CD1c-positive myeloid dendritic cell (primary cell): ENCODE measurements at regions not wholly inside any gene's neighbourhood (a gene's known extent, or its start where the extent isn't known, plus 50 kb on each side); places are given as distances from the start of the nearest gene placed in this dataset.
"Not testable (repeated sequence)": the region's sequence is repeated elsewhere in the genome, so short reads cannot be mapped to it uniquely, and the experiment has no call there.

Experiments used
- DNase-seq: peaks from one replicate; pipeline ENCODE4 v3.0.0-alpha.2; 2016; ENCODE audit errors: extremely low spot score

DNA sequence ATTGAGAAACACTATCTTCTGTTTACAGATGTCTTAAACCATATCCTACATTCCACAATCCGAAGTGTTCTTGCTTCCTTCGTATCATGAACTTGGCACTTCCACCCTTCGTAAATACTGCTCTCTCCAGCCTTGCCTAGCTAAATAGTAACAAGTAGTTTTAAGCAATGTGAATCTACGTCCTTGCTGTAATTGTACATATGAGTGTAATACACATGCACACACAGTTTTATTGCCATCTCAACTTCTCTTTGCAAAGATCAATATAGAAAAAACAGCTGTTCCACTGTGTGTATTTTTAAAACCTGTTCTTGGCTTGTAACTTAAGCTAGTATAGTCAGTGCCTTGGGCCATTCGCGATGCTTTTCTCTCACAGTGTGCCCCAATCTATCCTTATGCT is 1524.7 kb downstream of the GRIK2 start:
- DNase-seq, result no peak

DNA sequence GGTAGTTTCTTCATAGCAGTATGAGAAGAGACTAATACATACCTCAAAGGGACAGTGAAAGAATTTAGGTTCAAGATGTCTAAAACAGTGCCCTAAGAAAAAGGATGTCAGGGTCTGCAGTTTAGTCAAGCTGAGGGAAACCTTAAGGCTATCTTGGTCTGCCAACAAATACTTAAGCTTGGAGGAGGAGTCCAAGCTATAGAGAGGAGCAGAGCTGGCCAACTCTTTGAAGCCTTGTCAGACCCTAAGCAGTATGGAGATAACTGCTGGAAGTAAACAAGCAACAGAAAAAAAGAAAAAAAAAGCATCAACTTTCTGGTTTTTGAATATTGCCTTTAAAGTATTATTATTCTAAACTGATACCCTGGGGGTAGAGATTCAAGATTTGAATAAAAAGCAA is 1518.1 kb downstream of the GRIK2 start:
- DNase-seq, result no peak

DNA sequence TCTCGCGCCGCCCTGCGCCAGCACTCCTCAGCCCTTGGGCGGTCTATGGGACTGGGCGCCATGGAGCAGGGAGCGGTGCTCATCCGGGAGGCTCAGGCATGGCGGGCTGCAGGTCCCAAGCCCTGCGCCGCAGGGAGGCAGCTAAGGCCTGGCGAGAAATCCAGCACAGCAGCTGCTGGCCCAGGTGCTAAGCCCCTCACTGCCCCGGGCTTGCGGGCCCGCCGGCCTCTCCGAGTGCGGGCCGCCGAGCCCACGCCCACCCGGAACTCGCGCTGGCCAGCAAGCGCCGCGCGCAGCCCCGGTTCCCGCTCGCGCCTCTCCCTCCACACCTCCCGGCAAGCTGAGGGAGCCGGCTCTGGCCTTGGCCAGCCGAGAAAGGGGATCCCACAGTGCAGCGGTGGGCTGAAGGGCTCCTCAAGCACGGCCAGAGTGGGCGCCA is 1517.2 kb downstream of the GRIK2 start:
- not testable (repeated sequence) for DNase-seq

DNA sequence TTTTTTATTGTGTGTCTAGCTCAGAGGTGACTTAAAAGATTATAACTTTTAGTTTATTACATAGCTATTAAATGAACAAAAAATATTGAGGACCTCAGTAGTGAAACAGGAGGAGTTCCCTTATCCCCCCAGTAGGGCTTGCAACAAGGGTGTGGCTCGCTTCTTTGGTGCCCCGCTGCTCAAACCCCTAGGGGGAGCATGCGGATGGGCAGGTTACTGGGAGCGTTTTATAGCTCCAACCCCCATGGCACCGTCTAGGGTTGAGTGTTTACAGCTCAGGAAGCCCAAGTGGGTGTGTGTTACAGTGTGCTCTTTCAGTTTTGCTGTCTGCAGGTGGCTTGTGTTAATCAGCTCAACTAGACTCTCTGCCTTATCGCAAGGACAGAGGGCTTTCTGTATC is 1513.7 kb downstream of the GRIK2 start:
- DNase-seq, result no peak

DNA sequence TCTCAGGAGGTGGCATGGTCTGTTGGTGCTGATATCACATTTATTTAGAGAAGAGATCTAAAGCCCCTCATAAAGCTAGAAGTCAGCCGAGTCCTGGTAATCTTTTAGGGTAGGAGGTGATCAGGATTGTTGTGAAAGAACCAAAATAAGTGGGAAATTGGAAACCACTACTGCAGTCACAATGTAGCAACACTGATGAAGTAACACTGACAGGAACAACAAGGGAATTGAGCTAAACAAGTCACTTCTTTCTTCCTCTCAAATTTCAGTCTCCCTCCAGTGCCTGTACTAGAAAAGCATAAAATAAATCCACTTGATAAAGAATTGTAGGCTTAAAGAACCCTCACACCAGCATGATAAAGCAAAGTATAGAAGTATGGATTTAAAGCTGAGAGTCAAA is 1509.0 kb downstream of the GRIK2 start:
- DNase-seq, result no peak

DNA sequence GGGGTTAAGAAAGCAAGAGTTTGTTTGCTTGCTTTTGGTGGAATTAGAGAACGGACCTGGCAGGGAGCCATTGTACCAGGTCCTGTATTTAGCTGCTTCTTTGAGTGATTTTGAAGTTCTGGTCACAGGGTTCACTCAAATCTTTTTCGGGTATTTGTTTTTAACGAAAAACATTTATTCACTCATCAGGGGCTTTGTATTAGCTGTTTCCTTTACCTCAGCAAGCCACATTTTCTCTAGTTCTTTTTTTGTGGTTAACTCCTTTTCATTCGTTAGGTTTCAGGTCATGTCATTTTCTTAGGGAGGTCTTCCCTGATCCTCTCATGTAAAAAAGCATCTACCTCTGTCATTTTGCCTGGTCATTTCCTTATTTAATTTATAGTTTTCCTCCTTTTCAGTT is 1502.2 kb downstream of the GRIK2 start:
- no peak for DNase-seq

DNA sequence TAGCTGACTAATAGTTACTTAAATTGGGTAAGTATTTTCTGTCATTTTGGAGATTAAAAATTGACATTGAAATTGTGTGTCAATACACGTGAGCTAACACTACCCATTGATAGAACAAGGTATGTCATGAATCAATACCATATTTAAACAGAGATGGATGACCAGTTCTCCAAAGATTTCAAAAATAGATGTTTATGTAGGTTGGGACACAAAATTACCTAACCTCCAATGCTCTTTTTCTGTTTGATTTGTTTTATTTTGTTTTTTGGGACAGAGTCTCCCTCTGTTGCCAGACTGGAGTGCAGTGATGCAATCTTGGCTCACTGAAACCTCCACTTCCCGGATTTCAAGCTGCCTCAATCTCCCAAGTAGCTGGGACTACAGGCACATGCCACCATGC is 1491.7 kb downstream of the GRIK2 start:
- DNase-seq, result no peak

DNA sequence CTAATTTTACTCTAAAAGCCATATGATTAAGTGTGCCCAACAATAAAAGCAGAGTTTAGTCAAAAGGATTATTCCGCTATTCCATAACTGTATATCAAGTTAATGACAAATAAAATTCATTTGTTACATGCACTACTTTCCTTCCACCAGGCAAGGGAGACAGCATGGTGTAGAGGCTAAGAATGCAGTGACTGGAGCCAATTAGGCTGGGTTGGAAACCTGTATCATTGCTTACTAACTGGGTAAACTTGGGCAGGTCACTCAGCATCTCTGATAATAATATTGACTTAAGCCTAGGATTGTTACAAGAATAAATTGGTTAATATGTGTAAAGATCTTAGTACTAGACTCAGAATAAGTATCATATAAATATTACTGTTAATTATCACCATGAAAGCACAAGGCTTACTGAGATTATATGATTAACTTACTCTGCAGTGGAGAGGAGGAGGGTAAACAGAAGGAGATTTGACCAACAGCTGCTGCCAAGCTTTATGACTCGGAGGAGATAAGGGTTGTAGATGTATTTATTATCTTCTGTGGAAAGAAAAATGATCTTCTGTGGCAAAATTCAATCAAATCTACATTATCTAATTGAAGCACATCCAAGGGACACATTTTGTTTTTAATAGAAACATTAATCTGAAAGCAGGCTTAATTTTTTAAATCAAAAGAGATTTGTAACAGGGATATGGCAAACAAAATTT is 1459.9 kb downstream of the GRIK2 start:
- DNase-seq, result no peak

DNA sequence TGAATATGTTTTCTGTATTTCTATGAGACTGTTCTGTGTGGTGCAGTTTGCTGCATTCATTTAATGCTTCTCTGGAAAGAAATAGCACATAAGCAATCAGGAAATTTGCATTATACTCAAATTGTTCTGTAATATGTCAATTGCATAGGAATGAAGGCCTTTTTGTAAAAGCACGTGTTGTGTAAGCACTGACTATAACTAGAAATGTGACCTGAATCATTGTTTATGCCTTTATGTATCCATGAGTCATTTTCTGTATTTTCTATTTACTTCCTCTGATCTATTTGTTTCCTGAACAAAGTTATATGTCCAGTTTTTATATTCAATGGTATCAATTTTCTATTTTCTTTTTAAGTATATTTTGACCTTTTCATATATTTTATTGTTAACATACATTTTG is 1455.3 kb downstream of the GRIK2 start:
- no peak for DNase-seq

DNA sequence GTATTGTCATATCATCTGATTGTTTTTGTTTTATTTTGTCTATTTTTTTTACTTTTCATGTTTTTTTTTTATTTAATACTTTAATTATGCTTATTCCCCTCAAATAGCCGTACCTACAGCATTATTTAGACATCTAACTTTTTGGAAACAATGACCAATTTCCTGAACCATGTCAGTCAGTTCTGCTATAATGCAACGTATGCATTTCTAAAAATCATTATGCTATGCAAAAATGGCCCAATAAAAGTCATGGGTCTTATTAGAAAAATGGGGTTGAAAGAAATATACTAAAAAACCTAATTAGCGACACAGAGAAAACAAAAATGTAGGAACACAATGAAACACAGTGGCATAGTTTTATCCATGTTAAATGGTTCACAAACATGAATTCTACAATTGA is 1454.7 kb downstream of the GRIK2 start:
- DNase-seq, result no peak

DNA sequence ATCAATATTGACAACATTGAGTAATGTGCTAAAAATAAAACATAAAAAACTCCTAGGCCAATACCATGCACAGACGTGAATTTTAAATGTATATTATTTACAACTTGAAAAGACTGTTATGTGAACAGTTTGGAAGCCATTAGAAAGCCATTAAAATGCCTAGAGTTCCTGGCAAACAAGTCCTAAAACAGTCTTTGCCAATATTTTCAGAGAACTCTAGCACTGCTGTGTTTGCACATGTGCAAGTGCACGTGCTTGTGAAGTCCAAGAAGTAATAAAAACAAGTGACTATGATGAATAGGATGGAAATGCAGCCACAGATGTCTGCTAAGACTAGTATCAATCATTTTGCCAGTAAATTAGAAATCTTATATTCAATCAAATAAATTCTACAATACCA is 1447.6 kb downstream of the GRIK2 start:
- no peak for DNase-seq

DNA sequence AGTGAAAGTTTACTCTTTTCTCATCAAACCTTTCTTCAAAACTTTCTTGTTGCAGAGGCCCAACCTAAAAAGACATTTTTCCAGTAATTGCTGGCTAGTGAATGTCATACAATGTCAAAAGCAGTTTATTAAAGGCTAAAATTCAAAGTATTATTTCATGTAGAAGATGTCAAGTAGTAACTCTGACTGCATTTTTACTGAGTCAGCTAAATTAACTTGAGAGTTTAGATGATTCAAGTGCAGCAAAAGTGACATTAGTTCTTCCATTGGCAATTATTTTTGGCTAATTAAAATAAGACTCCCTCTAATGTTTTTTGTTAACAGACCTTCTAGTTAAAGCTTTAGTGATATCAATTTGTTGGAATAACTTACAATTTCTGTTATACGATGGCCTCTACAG is 1438.5 kb downstream of the GRIK2 start:
- DNase-seq, result no peak

DNA sequence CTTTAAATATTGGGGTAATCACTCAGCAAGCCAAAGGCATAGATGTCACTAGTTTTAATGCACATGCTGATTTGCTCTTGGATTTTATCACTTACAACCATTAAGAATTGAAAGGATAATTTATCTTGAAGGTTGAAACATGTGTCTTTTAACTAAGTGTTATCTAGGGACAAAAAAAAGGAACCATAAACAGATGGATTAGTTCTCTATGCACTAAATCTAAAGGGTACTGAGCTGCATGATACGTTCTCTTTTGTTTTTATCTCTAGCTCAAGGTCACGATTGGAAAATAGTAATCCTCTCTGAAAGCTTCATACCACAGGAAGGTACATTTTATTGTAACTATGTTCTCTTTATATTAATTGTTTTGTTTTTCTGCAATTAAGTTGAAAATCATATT is 1426.6 kb downstream of the GRIK2 start:
- DNase-seq, result no peak

DNA sequence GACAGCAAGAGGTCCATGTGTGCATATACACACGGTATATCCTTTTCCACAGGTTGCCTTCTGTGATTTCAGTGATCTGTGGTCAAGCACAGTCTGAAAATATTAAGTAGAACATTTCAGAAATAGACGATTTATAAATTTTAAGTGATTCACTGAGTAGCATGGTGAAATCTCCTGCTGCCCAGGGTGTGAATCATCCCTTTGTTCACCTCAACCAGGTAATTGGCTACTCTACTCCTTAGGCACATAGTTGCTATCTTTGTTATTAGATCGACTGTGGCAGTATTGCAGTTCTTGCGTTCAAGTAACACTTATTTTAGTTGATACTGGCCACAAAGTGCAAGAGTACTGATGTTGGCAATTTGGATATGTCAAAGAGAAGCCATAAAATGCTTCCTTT is 1421.7 kb downstream of the GRIK2 start:
- no peak for DNase-seq

DNA sequence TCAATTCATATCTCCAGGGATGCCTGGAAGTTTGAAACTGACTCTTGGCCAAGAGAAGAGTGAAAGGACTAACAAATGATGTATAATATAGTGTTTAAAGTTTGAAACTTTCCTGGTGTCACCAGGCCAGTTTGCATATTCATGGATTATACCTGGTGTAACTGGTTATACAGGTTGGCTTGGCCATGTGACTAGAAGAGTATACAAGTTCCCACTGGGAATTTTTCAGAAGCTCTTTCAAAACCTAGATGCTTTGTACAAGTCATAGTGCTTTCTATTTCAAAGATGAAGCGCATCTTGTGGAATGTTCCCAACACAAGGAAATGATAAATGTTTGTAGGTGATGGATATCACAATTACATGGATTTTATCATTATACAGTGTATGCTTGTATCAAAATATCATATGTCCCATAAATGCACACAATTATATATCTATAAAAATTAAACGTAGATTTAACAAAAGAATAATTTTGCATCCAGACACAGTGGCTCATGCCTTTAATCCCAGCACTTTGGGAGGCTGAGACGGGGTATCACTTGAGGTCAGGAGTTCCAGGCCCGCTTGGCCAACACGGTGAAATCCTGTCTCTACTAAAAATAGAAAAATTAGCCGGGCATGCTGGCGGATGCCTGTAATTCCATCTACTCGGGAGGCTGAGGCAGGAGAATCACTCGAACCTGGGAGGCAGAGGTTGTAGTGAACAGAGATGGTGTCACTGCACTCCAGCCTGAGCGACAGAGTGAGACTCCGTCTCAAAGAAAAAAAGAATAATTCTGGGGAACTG is 1420.2 kb downstream of the GRIK2 start:
- no peak for DNase-seq

DNA sequence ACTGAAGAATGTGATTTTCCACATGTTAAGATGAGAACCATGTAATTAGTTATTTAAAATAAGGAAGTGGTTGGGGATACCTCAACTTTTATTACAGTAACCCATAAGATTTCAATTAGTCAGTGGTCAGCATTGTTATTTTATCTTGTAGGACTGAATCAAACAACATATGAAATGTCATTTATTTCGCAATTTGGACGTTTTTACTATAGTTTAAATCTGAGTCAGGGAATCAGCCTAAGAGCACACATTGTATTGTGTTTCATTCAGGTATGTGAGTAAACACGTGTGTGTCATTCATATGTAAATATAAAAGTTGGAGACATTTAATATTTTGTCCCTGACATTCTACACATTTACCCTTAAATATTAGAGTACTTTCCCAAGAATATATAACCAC is 1418.7 kb downstream of the GRIK2 start:
- no peak for DNase-seq

DNA sequence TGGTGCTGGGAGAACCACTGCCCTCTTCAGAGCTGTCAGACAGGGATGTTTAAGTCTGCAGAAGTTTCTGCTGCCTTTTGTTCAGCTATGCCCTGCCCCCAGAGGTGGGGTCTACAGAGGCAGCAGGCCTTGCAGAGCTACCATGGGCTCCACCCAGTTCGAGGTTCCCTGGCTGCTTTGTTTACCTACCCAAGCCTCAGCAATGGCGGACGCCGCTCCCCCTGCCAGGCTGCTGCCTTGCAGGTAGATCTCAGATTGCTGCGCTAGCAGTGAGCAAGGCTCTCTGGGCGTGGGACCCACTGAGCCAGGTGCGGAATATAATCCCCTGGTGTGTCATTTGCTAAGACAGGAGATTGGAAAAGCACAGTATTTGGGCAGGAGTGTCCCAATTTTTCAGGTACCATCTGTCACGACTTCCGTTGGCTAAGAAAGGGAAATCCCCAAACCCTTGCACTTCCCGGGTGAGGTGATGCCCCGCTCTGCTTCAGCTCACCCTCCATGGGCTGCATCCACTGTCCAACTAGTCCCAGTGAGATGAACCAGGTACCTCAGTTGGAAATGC is 1415.5 kb downstream of the GRIK2 start:
- DNase-seq, result not testable (repeated sequence)

DNA sequence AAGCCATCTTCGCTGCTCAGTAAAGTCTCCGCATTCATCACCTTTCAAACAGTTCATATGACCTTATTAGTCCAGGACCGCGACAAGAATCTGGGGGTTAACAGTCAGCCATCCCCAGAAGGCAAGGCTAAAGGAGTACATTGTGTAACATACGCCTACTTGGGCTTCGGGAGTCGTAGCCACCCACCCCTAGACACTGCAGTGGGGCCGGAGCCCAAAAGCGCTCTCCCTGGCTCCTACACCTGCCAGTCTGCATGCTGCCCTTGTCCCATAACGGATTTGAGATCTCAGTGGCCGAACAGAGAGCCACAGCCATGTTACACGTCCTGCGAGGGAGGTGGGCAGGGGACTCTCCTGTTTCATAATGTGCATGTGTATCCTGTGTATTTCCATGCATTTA is 1405.5 kb downstream of the GRIK2 start:
- DNase-seq, result no peak

DNA sequence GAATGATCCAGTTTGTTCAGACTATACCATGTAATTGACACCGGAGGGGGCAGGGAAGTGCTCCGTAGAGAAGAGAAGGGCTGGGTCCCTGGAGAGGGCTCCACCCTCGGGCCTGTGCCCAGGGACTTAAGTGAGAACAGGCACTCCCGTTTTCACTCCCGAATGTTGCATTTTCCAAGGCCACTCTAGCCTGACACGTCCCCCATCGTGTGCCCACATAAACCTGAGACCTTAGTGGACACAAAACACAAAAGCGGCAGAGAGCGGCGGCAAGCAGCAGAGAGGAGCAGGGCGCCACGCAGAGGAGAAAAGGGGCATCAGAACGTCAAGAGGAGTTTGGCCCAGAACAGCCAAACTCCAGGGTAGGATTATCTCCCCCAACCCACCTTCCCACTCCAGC is 1405.1 kb downstream of the GRIK2 start:
- DNase-seq, result no peak

DNA sequence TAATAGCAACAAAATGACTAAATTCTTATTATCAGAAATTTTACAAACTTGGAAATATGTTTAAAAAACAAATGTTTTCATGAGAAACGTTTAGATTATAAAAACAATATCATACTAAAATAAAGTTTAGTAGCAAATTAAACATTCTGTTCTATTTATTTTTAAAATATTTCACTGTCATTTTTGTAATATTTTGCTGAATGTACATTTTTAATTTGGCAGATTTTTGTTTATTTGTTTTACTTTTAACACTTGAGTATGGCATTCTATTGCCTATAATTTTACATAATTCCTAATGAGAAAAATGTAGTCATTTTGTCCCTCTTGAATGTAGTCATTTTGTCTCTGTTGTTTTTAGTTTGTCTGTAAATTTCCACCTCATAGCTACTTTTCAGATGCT is 1400.2 kb downstream of the GRIK2 start:
- no peak for DNase-seq

DNA sequence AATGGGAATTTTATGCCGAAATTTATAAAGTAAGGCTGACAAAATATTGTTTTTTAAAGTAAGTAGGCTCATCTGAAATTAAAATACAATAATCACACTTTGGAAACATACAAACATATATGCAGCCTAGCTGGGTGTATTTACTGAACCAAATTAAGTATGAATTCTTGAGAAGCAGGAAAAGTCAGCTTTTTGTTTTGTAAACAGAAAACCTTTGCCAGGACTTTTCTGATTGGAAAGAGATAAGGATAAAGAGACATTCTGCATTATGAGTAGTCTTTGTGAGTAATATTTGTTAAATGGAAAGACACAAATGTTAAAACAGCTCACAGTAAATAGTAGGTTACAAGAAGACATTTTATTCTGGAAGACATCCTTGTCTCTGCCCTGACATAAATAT is 1380.8 kb downstream of the GRIK2 start:
- DNase-seq, result no peak

DNA sequence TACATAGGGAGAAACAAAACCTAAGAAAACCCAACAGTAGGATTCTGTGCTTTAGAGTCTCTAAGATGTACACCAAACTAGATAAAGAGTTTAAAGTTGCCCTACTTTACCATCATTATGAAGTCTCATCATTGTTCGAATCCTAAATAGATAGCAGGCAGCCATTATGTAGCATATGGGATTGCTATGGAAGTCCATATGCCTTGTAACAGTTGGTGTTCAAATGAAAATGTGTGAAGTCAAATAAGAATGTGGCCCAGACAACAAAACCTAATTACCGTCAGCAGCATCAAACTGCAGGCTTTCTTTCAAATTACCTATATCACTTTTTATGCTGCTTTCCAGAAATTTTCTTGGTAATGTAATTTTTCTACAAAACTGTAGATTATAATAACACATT is 1380.1 kb downstream of the GRIK2 start:
- DNase-seq, result no peak

DNA sequence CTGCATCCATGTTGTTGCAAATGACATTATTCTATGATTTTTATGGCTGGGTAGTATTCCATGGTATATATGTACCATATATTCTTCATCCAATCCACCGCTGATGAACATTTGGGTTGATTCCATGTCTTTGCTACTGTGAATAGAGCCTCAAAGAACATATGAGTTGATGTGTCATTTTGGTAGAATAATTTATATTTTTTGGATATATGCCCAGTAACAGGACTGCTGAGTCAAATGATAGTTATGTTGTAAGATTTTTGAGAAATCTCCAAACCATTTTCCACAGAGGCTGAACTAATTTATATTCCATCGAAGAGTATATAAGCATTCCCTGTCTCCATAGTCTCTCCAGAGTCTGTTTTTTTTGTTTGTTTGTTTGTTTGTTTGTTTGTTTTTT is 1373.5 kb downstream of the GRIK2 start:
- no peak for DNase-seq
